ENCODE measurements at regions not wholly inside any gene's neighbourhood (a gene's known extent, or its start where the extent isn't known, plus 50 kb on each side); places are given as distances from the start of the nearest gene placed in this dataset.
"Not testable (repeated sequence)": the region's sequence is repeated elsewhere in the genome, so short reads cannot be mapped to it uniquely, and the experiment has no call there.

DNA sequence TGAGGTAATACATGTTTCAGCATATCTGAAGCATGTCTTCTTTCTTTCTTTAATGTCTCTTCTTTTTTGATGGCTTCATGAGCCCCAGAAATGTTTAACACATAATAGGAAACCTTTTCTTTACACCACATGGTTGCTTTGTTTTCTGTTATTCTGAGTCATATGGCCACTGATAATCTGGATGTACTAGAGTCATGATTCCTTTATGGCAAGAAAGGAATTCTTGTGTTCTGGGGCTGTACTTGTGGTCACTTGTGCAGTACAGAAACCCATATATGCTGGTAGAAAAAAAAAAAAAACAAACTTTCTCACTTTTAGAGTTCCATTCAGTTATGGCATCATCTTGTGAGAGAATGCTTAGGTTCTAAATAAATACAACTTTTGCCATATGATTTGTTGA, 1669.3 kb upstream of the CDH9 start:
- no peak for DNase-seq (ENCODE audit: insufficient read length, low spot score)
- FAIRE-seq = no peak

DNA sequence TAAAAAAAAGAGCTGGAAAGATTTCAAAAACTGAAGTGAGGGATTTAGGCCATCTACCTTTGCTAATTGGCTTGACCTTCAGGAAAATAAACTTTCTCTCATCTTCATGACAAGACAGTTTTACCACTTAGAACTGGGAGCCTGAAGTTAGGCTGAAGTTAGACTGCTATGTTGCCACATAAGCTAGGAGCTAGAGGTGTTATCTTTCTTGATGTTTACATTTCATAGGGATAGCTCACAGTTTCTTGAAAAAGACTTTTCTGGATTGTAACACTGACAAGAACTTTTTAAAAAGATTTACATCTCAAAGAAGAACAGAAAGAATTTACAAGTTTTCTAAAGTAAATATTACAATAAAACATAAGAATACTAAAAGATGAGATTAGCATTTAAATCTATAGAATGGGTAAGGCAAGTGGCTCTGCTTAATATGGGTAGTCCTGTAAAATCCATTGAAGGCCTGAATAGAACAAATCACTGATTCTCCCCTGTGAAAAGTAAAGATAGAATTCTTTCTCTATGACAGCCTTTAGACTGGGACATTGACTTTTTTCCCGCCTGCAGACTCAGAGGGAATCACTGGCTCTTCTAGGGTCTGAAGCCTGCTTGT, 1665.4 kb upstream of the CDH9 start:
- DNase-seq (ENCODE audit: insufficient read length, low spot score) = no peak
- no peak for FAIRE-seq

DNA sequence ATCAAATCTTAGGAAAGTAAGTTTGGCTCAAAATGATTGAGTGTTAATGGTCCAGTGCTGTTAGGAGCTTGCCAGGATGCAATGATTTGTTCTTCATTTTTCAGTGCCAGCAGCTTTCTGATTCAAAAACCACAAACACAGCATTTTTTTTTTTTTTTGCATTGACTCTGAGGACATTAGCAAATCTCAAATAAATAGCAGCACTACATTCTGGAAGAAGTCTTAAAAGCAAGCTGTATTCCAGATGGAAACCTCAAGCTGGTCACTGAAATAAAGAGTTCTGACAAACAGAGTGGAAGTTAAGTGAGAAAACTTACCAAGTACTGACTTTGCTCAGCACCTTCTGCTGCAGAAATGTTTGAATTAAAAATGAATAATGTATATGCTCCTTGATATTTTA, 1653.1 kb upstream of the CDH9 start:
- no peak for DNase-seq (ENCODE audit: insufficient read length, low spot score)
- FAIRE-seq = no peak

GRCh38 chr5:28685794-28686193, 1647.4 kb upstream of the CDH9 start:
- DNase-seq (ENCODE audit: insufficient read length, low spot score) (no peak), FAIRE-seq (no peak)

DNA sequence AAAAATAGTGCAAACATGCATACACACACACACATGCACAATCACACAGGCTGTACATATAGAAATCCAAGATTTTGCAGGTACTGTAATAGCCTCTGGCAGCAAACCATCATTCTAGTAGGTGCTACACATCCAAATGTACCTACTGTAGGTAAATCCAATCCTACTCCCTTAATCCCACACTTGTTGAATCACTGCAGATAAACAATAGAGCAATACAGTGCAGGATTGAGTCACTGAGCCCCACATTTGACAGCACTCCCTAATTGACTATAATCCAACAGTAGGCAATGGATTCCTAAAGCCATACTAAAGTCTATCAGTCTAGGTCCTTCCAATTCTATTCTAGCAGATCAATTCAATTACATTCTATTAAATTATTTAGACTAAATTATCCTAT, 1640.5 kb upstream of the CDH9 start:
- FAIRE-seq (no peak), DNase-seq (ENCODE audit: insufficient read length, low spot score) (no peak)

GRCh38 chr5:28666110-28666509, 1627.7 kb upstream of the CDH9 start:
- no peak for DNase-seq (ENCODE audit: insufficient read length, low spot score)
- no peak for FAIRE-seq

GRCh38 chr5:28648108-28648507, 1609.7 kb upstream of the CDH9 start:
- FAIRE-seq = no peak
- DNase-seq (ENCODE audit: insufficient read length, low spot score) = no peak

DNA sequence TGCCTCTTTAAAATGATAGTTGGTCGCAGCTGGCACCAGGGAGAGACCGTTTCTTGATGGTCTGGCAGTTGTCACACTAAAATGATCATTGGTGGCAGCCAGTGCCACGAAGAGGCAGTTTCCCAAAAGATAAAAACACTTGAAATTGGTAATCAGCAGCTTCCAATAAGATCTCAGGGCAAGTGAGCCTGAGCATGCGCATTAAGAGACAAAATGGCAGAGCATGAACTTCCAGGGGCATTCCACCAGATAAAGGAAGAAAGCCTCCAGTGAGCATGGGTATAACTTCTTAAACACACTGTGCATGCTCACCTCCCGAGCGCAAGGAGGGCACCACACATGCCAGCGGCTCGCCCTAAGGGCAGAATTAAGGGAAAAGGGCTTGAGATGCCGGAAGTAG, 1594.2 kb upstream of the CDH9 start:
- DNase-seq (ENCODE audit: insufficient read length, low spot score) = no peak
- no peak for FAIRE-seq

GRCh38 chr5:28603869-28604268, 1565.5 kb upstream of the CDH9 start:
- DNase-seq (ENCODE audit: insufficient read length, low spot score) (no peak), FAIRE-seq (no peak)

DNA sequence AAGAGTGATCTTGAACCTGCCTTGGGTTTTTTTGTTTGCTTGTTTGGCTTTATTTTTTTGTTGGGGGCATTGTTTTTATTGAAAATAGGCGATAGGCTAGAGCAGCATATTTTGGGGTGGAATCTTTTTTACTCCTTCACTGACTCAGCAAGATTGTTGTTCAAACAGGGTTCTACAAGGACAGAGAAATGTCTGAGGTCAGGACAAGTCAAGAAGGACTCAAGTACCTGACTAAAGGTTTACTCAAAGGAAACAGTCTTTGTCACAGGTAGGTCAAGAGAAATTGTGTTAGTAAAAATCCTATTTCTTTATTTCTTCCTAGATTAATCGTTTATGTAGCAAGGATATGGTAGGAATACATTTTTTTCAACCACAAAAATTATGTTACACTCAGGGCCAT, 1564.0 kb upstream of the CDH9 start:
- FAIRE-seq (no peak), DNase-seq (ENCODE audit: insufficient read length, low spot score) (no peak)

DNA sequence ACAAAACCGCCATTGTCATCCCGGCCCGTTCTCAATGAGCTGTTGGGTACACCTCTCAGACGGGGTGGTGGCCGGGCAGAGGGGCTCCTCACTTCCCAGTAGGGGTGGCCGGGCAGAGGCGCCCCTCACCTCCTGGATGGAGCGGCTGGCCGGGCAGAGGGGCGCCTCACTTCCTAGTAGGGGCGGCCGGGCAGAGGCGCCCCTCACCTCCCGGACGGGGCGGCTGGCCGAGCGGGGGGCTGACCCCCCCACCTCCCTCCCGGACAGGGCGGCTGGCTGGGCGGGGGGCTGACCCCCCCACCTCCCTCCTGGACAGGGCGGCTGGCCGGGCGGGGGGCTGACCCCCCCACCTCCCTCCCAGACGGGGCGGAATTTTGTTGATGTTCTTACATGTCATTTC, 1558.3 kb upstream of the CDH9 start:
- not testable (repeated sequence) for FAIRE-seq; DNase-seq (ENCODE audit: insufficient read length, low spot score)

DNA sequence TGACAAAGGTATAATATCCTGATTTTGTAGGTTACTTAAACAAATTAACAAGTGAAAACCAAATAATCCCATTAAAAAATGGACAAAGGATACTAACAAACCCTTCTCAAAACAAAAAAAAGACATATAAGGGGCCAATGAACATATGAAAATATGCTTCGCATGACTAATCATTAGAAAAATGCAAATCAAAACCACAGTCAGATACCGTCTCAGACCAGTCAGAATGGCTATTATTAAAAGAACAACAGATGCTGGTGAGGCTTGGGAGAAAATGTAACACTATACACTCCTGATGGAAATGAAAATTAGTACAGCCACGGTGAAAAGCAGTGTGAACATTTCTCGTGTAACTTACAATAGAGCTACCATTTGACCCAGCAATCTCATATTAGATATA, 1542.2 kb upstream of the CDH9 start:
- no peak for DNase-seq (ENCODE audit: insufficient read length, low spot score)
- no peak for FAIRE-seq

DNA sequence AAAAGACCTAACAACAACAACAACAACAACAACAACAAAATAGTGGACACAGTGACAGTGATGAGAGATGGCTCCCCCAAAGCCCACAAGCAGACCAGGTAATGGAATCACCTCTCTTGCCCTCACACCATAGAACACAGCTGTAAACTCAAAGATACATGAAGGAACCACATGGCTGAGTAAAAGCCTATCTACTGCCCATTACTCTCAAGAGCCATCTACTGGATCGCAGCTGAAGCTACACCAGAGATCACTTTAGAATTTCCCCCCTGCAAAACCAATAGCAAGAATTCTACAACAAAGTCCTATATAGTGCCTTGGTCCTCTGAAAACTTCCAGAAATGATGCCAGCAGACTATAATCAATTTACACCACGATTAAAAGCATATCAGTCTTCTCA, 1537.6 kb upstream of the CDH9 start:
- no peak for DNase-seq (ENCODE audit: insufficient read length, low spot score)
- no peak for FAIRE-seq

DNA sequence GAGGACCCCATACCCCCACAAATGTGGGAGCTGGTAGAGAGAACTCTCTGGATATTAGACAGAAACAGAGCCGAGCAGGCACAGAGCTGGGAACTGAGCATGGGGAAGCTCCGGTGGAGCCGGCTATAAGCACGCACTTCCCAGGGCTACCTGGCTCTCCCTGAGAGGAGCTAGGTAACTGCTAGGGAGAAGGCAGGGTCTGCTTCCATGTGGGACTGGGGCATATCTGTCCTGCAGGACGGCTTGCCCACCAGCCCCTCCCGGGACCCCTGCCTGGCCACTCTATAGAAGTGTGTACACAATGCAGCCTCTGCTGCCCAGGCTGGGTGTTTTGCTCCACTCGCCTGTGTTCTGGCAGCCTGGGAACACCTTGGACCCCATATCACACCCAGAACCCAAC, 1537.0 kb upstream of the CDH9 start:
- FAIRE-seq (no peak), DNase-seq (ENCODE audit: insufficient read length, low spot score) (no peak)

DNA sequence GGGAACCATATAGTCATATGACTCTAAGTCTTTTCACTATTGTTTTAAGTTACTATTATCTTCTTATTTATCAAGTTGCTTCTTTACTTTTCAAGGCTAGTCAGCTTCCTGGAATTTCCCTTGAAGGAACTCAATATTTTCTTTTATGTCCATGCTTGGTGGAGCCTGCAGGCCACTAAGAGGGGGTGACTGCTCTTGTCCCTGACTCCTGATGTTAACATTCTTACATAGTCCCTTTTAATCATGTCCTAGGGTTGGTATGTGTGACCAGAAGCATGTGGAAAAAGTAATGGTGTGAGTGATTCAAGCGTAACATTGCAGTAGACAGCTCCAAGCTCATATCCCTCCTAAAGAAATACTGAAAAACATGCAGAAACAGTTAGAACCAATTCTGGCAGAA, 1536.2 kb upstream of the CDH9 start:
- FAIRE-seq (no peak), DNase-seq (ENCODE audit: insufficient read length, low spot score) (no peak)

- no peak for DNase-seq (ENCODE audit: insufficient read length, low spot score)
- no peak for FAIRE-seq
Measured at GRCh38 chr5:28567048-28567447, 1528.7 kb upstream of the CDH9 start.

DNA sequence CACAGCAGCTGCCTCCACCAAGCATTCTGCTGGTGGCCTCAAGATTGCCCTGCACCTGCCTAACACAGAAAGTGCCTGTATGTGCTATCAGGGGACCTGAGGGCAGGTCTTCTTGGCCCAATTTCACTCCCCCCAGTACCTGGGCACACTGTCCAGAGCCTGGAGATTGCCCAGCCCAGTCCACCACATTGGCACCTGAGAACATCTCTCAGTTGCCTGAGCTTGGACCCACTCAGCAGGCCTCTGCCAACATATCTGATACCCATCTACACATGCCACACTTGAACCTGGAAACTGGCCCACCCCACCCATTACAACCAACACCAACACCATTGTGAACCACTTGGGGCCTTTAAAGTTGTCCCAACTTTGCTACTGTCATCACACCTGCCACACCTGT, 1523.1 kb upstream of the CDH9 start:
- FAIRE-seq (no peak), DNase-seq (ENCODE audit: insufficient read length, low spot score) (no peak)

GRCh38 chr5:28558196-28558595, 1519.8 kb upstream of the CDH9 start:
- FAIRE-seq = no peak

DNA sequence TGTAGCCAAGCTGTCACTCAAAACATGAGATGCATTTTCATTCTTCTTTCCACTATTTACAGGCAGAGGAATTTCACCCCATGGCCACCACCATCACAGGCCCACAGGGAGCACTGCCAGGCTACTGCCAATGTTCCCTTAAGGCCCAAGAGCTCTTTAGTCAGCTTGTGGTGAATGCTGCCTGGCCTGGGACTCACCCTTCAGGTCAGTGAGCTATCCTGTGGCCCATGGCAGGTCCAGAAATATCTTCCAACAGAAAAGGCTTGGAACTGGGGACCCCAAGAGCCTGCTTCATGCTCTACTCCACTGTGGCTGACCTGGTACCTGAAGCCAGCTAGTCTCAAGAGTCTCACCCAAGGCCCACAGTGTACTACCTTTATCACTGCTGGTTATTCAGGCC, 1518.7 kb upstream of the CDH9 start:
- FAIRE-seq (no peak), DNase-seq (ENCODE audit: insufficient read length, low spot score) (no peak)

More at GRCh38 chr5:28558196-28558595, 1519.8 kb upstream of the CDH9 start:
- no peak for DNase-seq (ENCODE audit: insufficient read length, low spot score)

DNA sequence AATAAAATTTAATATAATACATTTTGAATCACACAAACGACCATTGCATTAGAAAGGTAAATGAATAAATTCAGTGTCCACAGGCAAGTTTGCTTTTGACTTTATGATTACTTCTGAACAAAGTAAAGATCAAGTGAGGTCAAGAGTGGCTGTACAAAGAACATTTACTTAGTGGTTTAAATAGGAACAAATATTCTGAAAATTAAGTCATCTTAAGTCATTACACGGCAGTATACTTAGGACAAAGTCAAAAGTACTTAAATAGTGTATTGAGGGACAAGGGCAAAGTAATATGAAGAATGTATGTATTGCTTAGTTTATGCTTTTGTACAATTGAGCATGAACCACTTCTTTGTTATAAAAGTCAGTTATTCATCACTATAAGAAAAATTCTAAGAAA, 1511.2 kb upstream of the CDH9 start:
- DNase-seq (ENCODE audit: insufficient read length, low spot score) = no peak
- FAIRE-seq = no peak

DNA sequence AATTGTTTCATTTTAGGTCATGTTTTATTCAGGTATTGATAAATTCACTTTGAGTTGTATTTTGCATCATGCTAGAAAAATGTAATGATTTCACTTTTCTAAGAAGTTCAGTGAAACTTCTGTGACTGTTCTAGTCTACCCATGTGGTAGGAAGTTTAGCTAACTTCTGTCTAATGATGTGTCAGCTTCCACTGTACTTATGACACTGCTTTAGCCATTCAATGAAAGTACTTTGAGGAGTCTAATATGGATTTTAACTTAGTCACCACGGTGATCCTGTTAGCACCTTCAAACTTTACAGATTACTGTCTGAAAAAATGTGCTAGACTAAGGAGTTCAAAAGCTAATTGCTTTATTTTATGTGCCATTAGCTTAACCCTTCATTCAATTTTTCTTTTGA, 1510.5 kb upstream of the CDH9 start:
- DNase-seq (ENCODE audit: insufficient read length, low spot score) (no peak), FAIRE-seq (no peak)

DNA sequence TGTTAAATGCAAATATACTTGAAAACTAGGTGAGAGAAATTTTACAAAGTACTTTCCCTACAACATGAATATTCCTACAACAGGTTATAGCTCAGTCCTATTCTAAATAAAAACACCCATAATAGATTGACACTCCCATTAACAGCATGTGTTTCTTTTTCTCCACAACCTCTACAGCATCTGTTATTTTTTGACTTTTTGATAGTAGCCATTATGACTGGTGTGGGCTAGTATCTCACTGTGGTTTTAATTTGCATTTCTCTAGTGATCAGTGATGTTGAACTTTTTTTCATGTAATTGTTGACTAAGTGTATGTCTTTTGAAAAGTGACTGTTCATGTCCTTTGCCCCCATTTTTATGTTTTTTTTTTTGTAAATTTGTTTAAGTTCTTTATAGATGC, 1506.1 kb upstream of the CDH9 start:
- FAIRE-seq (no peak), DNase-seq (ENCODE audit: insufficient read length, low spot score) (no peak)

- FAIRE-seq = no peak
- DNase-seq (ENCODE audit: insufficient read length, low spot score) = no peak
Measured at GRCh38 chr5:28543473-28544098, 1505.2 kb upstream of the CDH9 start.

All from GM19239 (cell line).